PC-3 (cell line): ENCODE measurements at regions not wholly inside any gene's neighbourhood (a gene's known extent, or its start where the extent isn't known, plus 50 kb on each side); places are given as distances from the start of the nearest gene placed in this dataset.

Experiments used
- EZH2 ChIP-seq: fragments of 300-600 bp; sonication (generic); IDR thresholded peaks from one replicate; pipeline ENCODE4 v1.6.1; 2017; ENCODE audit warnings: antibody characterized with exemption, mild to moderate bottlenecking, low read length; ENCODE audit not compliant: unreplicated experiment
- EZH2phosphoT487 ChIP-seq: fragments of 300-600 bp; sonication (generic); IDR thresholded peaks from 2 replicates; pipeline ENCODE4 v1.6.1; 2018; ENCODE audit warnings: mild to moderate bottlenecking, antibody characterized with exemption, low read length, borderline replicate concordance
- TF ChIP-seq, protein P1 (sequence below): fragments of 300-600 bp; sonication (generic); conservative IDR thresholded peaks from 2 replicates; pipeline ENCODE4 v1.5.1; 2017; ENCODE audit warnings: antibody characterized with exemption, low read depth, mild to moderate bottlenecking, low read length

GRCh38 chr15:38853608-38854007, 289.0 kb upstream of the RASGRP1 start:
- TF ChIP-seq, protein P1, sequence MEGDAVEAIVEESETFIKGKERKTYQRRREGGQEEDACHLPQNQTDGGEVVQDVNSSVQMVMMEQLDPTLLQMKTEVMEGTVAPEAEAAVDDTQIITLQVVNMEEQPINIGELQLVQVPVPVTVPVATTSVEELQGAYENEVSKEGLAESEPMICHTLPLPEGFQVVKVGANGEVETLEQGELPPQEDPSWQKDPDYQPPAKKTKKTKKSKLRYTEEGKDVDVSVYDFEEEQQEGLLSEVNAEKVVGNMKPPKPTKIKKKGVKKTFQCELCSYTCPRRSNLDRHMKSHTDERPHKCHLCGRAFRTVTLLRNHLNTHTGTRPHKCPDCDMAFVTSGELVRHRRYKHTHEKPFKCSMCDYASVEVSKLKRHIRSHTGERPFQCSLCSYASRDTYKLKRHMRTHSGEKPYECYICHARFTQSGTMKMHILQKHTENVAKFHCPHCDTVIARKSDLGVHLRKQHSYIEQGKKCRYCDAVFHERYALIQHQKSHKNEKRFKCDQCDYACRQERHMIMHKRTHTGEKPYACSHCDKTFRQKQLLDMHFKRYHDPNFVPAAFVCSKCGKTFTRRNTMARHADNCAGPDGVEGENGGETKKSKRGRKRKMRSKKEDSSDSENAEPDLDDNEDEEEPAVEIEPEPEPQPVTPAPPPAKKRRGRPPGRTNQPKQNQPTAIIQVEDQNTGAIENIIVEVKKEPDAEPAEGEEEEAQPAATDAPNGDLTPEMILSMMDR = peak; percentile 50
- TF ChIP-seq EZH2 (no peak), EZH2phosphoT487 (no peak)
